Body of pancreas (tissue), 4 donors: ENCODE measurements at regions not wholly inside any gene's neighbourhood (a gene's known extent, or its start where the extent isn't known, plus 50 kb on each side); places are given as distances from the start of the nearest gene placed in this dataset.

Experiments
- POLR2A ChIP-seq, 3 donors: fragments of 450-650 bp; IDR thresholded peaks; one replicate each; pipeline ENCODE4 v1.6.1; 2016; ENCODE audit warnings: antibody characterized with exemption in 3 of 3, mild to moderate bottlenecking in 2 of 3
- TF ChIP-seq, protein P1 (sequence below), 7 experiments: fragments of 450-650 bp in 4 of 7; fragments of 200-600 bp in 3 of 7; sonication (generic) in 3 of 7; IDR thresholded peaks; one replicate each; pipeline ENCODE4 v1.5.1; 2016 to 2019; ENCODE audit warnings: antibody characterized with exemption in 7 of 7

DNA sequence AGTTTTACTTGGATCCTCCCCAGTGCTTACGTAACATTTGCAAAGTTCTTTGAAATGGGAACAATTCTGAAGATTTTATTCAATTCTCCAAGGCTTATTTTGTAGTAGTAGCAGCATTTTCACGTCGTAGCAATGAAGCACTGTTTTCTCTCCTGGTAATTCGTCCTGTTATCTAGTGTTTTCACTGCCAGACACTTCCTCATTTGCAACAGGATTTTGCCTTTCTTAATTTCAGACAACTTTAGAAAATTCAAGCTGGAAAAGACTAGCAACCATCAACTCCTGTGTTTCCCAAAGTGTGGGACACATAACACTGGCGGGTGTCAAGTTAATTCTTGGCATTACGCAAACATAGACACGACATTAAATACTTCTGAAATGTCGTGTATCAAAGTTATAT is 131.6 kb downstream of the CHD9NB start:
- TF ChIP-seq, protein P1, sequence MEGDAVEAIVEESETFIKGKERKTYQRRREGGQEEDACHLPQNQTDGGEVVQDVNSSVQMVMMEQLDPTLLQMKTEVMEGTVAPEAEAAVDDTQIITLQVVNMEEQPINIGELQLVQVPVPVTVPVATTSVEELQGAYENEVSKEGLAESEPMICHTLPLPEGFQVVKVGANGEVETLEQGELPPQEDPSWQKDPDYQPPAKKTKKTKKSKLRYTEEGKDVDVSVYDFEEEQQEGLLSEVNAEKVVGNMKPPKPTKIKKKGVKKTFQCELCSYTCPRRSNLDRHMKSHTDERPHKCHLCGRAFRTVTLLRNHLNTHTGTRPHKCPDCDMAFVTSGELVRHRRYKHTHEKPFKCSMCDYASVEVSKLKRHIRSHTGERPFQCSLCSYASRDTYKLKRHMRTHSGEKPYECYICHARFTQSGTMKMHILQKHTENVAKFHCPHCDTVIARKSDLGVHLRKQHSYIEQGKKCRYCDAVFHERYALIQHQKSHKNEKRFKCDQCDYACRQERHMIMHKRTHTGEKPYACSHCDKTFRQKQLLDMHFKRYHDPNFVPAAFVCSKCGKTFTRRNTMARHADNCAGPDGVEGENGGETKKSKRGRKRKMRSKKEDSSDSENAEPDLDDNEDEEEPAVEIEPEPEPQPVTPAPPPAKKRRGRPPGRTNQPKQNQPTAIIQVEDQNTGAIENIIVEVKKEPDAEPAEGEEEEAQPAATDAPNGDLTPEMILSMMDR (IDR thresholded peaks at IDR 0.05) = no peak
- TF ChIP-seq POLR2A (IDR thresholded peaks at IDR 0.05) = no peak
